ENCODE measurements at regions not wholly inside any gene's neighbourhood (a gene's known extent, or its start where the extent isn't known, plus 50 kb on each side); places are given as distances from the start of the nearest gene placed in this dataset.

GRCh38 chr17:33966410-33967059, 288.6 kb upstream of the CCL2 start (continued):
- TF ChIP-seq TAF1 (IDR thresholded peaks at IDR 0.05; ENCODE audit: borderline replicate concordance, low read depth, low read length) (no peak), PKNOX1 (IDR thresholded peaks at IDR 0.05) (no peak), POU2F2 (IDR thresholded peaks at IDR 0.05; ENCODE audit: borderline replicate concordance, low read depth, low read length) (no peak)

GRCh38 chr17:33967608-33968349, 287.3 kb upstream of the CCL2 start:
- Histone ChIP-seq H3K79me2 (ENCODE audit: control insufficient read depth, insufficient read depth, low read length) (no peaks in the 10 kb centered on the region), H2AFZ (ENCODE audit: control insufficient read depth, low read depth, low read length) (peak overlapping the region; percentile 80), H3K4me3 (no peak overlapping the region), H3K36me3 (ENCODE audit: control insufficient read depth in 2 of 2, insufficient read depth in 2 of 2, low read length in 1 of 2) (no peaks in the 10 kb centered on the region), H3K9ac (ENCODE audit: control insufficient read depth, insufficient read depth, low read length) (peak overlapping the region; percentile 33), H4K20me1 (ENCODE audit: control insufficient read depth, insufficient read depth) (no peaks in the 10 kb centered on the region), H3K4me1 (ENCODE audit: control insufficient read depth, insufficient read depth, low read length) (peaks cover 51% of the 10 kb centered on the region), H3K9me3 (replicated peaks; ENCODE audit: control insufficient read depth, insufficient read depth, low read length) (no peaks in the 10 kb centered on the region), H3K27ac (ENCODE audit: control insufficient read depth, insufficient read depth) (peak overlapping the region; percentile 72), H3K27me3 (replicated peaks in 1 of 2; ENCODE audit: control insufficient read depth in 2 of 2, insufficient read depth in 2 of 2, low read length in 1 of 2) (no peaks in the 10 kb centered on the region), H3K4me2 (ENCODE audit: control insufficient read depth, insufficient read depth) (peak overlapping the region; percentile 61; the same call in 1 of the 2 replicates)
- peak; percentile 5 for ATAC-seq
- RAD21 ChIA-PET (ENCODE audit: unreplicated experiment) = no interaction called here
- no peak for DNase-seq (ENCODE audit: low read depth, low spot score)
- CTCF ChIA-PET = no interaction called here
- POLR2A ChIA-PET = no interaction called here
- no peak for FAIRE-seq
- in situ Hi-C loops (cut with MboI) (no loop called here), intact Hi-C loops (cut with micrococcal nuclease; ENCODE audit: unreplicated experiment) (loop anchor here (10.0 kb wide), 1 partner anchor 407 kb away; no protein-coding TSS in a partner anchor)
- TF ChIP-seq, protein P1, sequence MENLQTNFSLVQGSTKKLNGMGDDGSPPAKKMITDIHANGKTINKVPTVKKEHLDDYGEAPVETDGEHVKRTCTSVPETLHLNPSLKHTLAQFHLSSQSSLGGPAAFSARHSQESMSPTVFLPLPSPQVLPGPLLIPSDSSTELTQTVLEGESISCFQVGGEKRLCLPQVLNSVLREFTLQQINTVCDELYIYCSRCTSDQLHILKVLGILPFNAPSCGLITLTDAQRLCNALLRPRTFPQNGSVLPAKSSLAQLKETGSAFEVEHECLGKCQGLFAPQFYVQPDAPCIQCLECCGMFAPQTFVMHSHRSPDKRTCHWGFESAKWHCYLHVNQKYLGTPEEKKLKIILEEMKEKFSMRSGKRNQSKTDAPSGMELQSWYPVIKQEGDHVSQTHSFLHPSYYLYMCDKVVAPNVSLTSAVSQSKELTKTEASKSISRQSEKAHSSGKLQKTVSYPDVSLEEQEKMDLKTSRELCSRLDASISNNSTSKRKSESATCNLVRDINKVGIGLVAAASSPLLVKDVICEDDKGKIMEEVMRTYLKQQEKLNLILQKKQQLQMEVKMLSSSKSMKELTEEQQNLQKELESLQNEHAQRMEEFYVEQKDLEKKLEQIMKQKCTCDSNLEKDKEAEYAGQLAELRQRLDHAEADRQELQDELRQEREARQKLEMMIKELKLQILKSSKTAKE (IDR thresholded peaks at IDR 0.05; ENCODE audit: low read depth, poor library complexity, severe bottlenecking) = no peak
- TF ChIP-seq KLF5 (IDR thresholded peaks at IDR 0.05; ENCODE audit: partially characterized antibody) = no peak
- TF ChIP-seq NFXL1 (IDR thresholded peaks at IDR 0.05; ENCODE audit: borderline replicate concordance) = no peak
- TF ChIP-seq BMI1 (IDR thresholded peaks at IDR 0.05; ENCODE audit: borderline replicate concordance) = no peak
- no peak for TF ChIP-seq TBL1XR1 (IDR thresholded peaks at IDR 0.05; ENCODE audit: low read depth, low read length)
- TF ChIP-seq SUPT20H (IDR thresholded peaks at IDR 0.05; ENCODE audit: borderline replicate concordance, control insufficient read depth, low read depth, low read length) = no peak
- TF ChIP-seq CREB1 (IDR thresholded peaks at IDR 0.05; ENCODE audit: low read depth) = no peak
- no peak for TF ChIP-seq ZNF274 (IDR thresholded peaks at IDR 0.05; ENCODE audit: insufficient read depth, insufficient read length)
- TF ChIP-seq, protein P2, sequence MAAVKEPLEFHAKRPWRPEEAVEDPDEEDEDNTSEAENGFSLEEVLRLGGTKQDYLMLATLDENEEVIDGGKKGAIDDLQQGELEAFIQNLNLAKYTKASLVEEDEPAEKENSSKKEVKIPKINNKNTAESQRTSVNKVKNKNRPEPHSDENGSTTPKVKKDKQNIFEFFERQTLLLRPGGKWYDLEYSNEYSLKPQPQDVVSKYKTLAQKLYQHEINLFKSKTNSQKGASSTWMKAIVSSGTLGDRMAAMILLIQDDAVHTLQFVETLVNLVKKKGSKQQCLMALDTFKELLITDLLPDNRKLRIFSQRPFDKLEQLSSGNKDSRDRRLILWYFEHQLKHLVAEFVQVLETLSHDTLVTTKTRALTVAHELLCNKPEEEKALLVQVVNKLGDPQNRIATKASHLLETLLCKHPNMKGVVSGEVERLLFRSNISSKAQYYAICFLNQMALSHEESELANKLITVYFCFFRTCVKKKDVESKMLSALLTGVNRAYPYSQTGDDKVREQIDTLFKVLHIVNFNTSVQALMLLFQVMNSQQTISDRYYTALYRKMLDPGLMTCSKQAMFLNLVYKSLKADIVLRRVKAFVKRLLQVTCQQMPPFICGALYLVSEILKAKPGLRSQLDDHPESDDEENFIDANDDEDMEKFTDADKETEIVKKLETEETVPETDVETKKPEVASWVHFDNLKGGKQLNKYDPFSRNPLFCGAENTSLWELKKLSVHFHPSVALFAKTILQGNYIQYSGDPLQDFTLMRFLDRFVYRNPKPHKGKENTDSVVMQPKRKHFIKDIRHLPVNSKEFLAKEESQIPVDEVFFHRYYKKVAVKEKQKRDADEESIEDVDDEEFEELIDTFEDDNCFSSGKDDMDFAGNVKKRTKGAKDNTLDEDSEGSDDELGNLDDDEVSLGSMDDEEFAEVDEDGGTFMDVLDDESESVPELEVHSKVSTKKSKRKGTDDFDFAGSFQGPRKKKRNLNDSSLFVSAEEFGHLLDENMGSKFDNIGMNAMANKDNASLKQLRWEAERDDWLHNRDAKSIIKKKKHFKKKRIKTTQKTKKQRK (IDR thresholded peaks at IDR 0.05; ENCODE audit: low read depth, low read length) = no peak
- no peak for TF ChIP-seq RB1 (IDR thresholded peaks at IDR 0.05; ENCODE audit: borderline replicate concordance)
- SMC1A ChIA-PET (ENCODE audit: uncharacterized antibody, unreplicated experiment) = interaction anchor here (0.6 to 1.2 kb wide), 2 partner anchors 12 to 1102 kb away, joined by 3 read pairs; no protein-coding TSS in a partner anchor
- no TSS peak for BruUV-seq (replicated peaks)
- WGBS (ENCODE audit: insufficient coverage, insufficient replicate concordance, low lambda C conversion rate, missing lambda C conversion rate) = 44% methylated on average over 8 of the region's 8 CpGs

All from GM12878 (cell line).